NB4 (cell line): ENCODE measurements at regions not wholly inside any gene's neighbourhood (a gene's known extent, or its start where the extent isn't known, plus 50 kb on each side); places are given as distances from the start of the nearest gene placed in this dataset.
"Not testable (repeated sequence)": the region's sequence is repeated elsewhere in the genome, so short reads cannot be mapped to it uniquely, and the experiment has no call there.

ENCODE experiments used
- DNase-seq: peaks from one replicate; pipeline ENCODE4 v3.0.0; 2010; ENCODE audit warnings: low read depth
- H3K4me3 ChIP-seq: one replicate; pipeline ENCODE4 v1.5.1; 2011; ENCODE audit warnings: mild to moderate bottlenecking, low read depth, low read length, moderate library complexity
- MYC ChIP-seq: IDR thresholded peaks from 2 replicates; pipeline ENCODE4 v1.6.1; 2011; ENCODE audit warnings: low read depth, low read length
- POLR2A ChIP-seq: IDR thresholded peaks from 2 replicates; pipeline ENCODE4 v1.6.1; 2011; ENCODE audit warnings: mild to moderate bottlenecking; ENCODE audit not compliant: insufficient read length; ENCODE audit errors: extremely low read depth
- TF ChIP-seq, protein P1 (sequence below): IDR thresholded peaks from 2 replicates; pipeline ENCODE4 v1.6.1; 2011; ENCODE audit warnings: low read depth, low read length
- TF ChIP-seq, protein P2 (sequence below): IDR thresholded peaks from one replicate; pipeline ENCODE4 v1.5.1; 2012; ENCODE audit warnings: low read depth, low read length

DNA sequence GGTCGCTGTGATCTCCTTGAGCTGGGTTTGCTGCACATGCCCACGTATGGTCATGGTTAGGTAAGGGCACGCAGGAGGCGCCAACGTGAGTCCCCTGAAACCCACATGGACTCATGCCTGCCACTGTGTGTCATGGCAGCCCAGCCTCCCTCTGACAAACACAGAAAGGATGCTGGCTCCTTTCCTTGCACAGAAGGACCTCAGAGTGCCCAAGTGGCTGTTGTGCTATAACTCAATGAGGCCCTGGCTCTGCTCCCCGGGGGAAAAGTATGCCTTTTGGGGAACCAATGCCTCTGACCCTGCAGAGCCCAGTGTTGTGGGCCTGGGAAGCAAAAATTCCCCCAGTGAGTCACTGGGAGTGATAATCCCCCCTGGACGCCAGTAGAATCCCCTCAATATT, 233.9 kb downstream of the VAPA start:
- TF ChIP-seq MYC: no peak
- TF ChIP-seq, protein P1, sequence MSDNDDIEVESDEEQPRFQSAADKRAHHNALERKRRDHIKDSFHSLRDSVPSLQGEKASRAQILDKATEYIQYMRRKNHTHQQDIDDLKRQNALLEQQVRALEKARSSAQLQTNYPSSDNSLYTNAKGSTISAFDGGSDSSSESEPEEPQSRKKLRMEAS: no peak
- TF ChIP-seq, protein P2, sequence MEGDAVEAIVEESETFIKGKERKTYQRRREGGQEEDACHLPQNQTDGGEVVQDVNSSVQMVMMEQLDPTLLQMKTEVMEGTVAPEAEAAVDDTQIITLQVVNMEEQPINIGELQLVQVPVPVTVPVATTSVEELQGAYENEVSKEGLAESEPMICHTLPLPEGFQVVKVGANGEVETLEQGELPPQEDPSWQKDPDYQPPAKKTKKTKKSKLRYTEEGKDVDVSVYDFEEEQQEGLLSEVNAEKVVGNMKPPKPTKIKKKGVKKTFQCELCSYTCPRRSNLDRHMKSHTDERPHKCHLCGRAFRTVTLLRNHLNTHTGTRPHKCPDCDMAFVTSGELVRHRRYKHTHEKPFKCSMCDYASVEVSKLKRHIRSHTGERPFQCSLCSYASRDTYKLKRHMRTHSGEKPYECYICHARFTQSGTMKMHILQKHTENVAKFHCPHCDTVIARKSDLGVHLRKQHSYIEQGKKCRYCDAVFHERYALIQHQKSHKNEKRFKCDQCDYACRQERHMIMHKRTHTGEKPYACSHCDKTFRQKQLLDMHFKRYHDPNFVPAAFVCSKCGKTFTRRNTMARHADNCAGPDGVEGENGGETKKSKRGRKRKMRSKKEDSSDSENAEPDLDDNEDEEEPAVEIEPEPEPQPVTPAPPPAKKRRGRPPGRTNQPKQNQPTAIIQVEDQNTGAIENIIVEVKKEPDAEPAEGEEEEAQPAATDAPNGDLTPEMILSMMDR: no peak
- TF ChIP-seq POLR2A: no peak
- DNase-seq: no peak
- no peak overlapping the region for H3K4me3 ChIP-seq

- no peak for DNase-seq
- TF ChIP-seq, protein P2: no peak
- TF ChIP-seq MYC: no peak
- TF ChIP-seq, protein P1: no peak
- no peak for TF ChIP-seq POLR2A
- no peak overlapping the region for H3K4me3 ChIP-seq
Measured at GRCh38 chr18:10148189-10148929, 234.5 kb downstream of the VAPA start.

DNA sequence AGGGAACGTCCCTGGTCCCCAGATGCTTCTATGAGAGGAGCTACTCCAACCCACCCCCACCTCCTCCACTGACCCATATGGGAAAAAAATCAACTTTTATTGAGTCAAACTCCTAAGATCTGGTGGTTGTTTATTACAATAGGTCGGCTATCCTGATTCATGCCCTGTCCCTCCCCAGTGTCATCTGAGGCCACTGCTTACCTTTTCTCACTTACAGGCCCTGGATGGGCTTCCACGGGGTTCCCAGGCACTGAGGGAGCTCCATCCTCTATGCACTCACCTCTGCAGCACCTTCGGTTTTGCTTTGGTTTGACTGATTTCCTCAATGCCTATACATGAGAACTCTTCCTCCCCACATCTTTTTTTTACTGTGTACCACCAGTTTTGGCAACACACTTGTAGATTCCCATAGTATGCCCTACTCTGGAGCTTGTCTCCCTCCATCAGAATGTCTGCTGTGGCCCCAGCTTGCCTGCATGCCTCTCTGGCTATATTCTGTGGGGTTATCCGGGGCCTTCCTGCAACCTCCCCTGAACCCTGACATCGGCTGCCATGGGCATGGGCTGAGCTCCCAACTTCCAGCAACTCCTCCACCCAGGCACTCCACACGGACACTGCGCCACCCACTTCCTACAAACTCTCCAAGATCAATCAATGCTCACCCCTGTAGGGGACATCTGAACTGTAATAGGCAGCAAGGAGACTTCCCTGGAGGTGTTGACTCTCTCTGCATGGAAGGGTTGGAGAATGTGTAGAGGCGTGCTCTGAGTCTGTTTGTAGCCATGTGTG, 236.1 kb downstream of the VAPA start:
- TF ChIP-seq POLR2A: no peak
- TF ChIP-seq, protein P1: no peak
- TF ChIP-seq, protein P2: no peak
- no peak for TF ChIP-seq MYC
- H3K4me3 ChIP-seq: no peak overlapping the region
- DNase-seq: no peak

- DNase-seq, H3K4me3 ChIP-seq: not testable (repeated sequence)
Measured at GRCh38 chr18:10150576-10150975, 236.8 kb downstream of the VAPA start.

DNA sequence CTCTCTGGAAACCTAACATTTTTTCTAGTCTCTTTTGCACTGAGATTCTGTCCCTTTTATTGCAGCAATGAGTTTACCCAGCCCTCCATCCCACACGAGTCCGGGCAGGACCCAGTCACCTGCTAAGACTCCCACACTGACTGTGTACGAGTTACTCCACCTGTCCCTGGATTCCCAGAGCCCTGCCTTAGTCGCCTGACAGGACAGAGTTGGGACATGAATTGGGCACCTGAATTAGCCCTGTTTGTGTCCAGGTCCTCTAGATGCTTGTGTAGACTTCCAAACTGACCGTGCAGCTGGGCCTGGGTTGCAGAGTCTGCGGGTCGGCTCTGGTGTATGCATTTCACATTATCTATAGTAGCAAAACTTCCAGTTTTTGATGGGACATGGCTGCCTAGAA, 238.7 kb downstream of the VAPA start:
- no peak for DNase-seq
- TF ChIP-seq, protein P2: no peak
- TF ChIP-seq MYC (no peak), POLR2A (no peak)
- TF ChIP-seq, protein P1: no peak
- no peak overlapping the region for H3K4me3 ChIP-seq

- no peak overlapping the region for H3K4me3 ChIP-seq
- no peak for DNase-seq
- TF ChIP-seq, protein P2: no peak
- TF ChIP-seq, protein P1: no peak
- no peak for TF ChIP-seq POLR2A
Measured at GRCh38 chr18:10153924-10154752, 240.3 kb downstream of the VAPA start.
